HT-29 (cell line): ENCODE measurements at regions not wholly inside any gene's neighbourhood (a gene's known extent, or its start where the extent isn't known, plus 50 kb on each side); places are given as distances from the start of the nearest gene placed in this dataset.
"Not testable (repeated sequence)": the region's sequence is repeated elsewhere in the genome, so short reads cannot be mapped to it uniquely, and the experiment has no call there.

ENCODE experiments used
- DNase-seq: peaks from one replicate; pipeline ENCODE4 v3.0.0-alpha.2; 2015; ENCODE audit warnings: low spot score

DNA sequence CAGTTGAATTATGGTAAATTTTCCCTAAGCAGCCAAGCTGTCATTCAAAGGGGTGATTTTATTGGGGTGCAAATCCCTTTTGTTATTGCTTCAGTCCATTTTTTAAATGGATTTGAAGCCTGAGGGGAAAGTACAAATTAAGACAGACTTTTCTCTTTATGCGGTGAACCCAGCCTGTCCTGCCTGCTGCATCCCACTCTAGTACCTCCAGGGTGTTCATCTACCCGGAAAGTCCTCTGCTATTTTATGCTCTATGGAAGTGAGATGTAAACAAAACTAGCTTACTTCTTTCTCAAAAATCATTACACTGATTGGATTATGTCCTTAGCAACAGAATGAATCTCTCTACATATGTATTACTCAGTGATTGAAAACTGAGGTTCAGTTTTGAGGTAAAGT, 1088.9 kb upstream of the CITED2 start:
- peak; percentile 25 for DNase-seq

DNA sequence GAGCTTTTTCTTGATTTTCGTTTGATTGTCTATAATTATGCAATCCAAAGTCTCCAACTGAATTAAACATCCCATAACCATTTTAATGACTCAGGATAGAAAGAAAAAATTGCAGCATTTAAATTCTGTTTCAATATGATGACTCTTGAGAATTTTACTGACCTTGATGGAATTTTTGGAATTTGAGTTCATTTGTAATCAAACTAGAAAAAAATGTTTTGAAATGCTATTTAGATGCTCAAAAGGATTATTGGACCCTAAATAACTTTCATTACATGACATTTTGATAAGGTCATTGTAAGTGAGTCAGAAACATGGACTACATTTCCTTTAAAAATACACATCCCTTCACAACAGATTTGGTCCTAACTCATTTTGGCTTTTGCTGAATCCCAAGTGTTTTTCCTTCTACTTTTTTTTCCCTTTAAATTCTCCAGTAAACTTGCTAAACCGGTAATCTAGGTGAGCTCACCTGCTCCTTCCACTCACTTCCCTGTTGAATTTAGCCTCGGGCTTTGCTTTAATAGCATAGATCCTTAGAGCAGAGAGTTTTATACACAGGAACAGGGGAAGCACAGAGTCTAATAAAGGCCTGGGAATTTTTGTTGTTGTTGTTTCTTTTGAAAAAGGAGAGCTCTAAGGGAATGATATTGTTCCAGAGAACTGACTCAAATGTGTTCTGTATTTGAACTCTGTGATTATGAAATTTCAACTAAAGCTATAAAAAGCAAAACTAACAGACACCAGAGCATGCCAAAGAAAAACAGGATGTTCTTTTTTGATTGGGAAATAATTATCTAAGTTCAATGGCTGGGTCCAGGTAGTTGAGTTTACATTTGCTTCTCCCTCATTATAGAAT, 1088.2 kb upstream of the CITED2 start:
- DNase-seq: peak; percentile 78

DNA sequence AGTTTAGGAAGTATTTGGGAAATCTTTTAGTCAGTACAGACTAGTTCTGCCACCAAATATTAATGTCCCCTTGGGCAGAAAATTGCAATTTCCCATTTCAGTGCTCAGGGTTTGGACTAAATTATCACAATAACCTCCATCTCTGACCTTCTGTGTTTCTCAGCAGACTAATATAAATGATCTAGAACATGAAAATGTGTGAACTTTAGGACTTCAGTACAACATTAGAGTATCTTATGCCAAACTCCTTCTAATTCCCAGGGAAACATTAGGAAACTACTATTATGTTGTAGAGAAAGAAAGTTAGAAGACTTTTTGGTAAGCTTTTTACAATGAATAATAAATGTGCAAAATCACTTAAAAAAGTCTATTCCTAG, 1087.6 kb upstream of the CITED2 start:
- no peak for DNase-seq

DNA sequence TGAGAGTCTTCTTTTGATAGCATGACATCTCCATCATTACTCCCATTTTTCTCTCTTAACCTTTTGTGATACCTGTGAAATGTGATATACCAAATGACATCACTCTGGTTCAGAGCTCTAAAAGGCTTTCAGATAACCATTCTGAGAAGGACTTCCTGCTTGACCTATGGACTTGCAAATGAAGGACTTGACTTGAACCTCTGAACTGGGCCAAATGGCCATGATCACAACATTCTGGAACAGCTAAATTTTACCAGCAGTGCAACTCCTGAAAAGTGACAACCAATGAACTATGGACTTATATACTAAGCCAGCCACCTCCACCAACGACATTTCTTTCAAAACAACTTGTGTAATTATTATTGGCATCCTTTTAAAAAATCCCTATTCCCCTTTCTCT, 1085.8 kb upstream of the CITED2 start:
- DNase-seq: no peak

DNA sequence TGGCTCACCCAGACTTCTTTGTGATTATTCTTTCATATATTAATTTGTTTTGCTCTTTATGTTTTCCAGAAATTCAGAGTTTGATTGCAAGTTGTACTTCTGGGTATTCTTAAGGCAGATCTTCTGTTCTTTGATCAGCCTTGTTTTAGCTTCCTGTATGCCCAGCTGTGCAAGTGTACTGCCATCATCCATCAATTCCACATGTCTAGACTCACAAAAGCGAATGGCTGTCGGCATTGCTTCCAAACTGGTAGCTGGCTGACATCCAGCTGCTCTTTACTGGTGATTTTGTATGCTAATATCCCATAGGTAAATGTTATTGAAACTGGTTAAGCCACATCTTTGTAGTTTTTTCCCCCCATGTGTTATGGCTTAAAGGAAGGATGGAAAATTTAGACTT, 1084.8 kb upstream of the CITED2 start:
- DNase-seq: no peak

DNA sequence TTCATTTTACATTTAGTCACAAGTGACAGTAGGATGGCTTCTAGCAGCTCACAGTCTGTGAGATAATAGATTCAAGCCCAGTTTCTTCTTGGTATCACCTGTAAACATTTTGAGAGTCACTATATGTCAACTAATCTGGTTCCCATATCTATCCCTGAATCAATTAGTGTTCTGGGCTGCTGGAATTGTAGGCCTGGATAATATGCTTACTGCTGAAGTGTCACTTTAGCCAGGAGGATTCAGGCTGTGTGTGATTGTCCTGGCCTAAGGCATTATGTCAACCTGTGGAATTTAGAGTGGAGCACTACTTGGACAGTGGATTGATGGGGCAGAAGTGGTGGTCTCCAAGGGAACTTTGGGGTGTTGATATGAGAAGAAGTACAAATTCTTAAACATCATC, 1071.8 kb upstream of the CITED2 start:
- no peak for DNase-seq

DNA sequence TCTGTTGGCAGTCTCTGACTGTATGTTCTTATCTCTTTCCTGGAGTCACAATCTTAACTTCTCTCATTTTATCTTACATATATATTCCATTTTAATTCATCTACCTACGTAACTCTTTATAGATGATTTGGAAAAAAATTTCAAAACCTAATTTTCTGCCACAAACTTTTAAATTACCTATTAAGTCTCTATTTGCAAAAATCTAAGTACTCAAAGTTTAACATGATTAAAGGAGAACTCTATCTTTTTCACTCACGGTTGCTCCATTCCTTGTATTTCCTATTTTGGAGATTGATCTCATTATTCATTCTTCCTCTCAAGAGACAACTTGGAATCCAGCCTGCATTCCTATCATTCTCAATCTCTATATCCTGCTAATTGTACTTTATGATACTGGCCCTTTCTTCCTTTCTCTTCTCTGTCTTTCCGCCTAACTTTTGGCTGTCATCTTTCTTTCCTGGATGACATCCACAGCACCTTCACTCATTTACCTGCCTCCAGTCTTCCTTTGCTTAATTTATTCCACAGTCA, 1071.1 kb upstream of the CITED2 start:
- no peak for DNase-seq

DNA sequence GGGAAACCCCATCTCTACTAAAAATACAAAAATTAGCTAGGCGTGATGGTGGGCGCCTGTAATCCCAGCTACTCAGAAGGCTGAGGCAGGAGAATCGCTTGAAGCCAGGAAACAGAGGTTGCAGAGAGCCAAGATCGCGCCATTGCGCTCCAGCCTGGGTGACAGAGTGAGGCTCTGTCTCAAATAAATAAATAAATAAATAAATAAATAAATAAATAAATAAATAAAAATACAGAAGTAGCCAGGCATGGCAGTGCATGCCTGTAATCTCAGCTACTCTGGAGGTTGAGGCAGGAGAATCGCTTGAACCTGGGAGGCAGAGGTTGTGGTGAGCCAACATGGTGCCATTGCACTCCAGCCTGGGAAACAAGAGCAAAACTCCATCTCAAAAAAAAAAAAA, 1068.7 kb upstream of the CITED2 start:
- not testable (repeated sequence) for DNase-seq

DNA sequence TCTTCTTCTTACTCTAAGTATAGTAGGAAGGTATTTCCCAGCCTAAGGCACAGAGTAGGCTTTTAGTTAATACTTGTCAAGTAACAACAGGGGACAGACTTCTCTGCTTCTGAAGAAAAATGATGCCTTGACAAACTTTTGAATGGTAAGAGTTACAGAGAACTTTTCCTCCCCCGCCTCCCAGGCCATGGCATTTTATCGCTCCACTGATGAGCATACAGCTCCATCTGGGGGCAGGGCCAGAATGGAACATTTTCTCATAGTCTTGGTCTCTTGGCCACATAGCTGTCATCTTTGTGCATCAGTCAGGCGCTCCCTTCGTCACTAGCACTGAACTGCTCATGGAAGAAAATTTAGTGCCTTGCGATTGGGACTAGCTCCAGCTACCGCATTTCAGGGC, 1066.8 kb upstream of the CITED2 start:
- peak; percentile 67 for DNase-seq

DNA sequence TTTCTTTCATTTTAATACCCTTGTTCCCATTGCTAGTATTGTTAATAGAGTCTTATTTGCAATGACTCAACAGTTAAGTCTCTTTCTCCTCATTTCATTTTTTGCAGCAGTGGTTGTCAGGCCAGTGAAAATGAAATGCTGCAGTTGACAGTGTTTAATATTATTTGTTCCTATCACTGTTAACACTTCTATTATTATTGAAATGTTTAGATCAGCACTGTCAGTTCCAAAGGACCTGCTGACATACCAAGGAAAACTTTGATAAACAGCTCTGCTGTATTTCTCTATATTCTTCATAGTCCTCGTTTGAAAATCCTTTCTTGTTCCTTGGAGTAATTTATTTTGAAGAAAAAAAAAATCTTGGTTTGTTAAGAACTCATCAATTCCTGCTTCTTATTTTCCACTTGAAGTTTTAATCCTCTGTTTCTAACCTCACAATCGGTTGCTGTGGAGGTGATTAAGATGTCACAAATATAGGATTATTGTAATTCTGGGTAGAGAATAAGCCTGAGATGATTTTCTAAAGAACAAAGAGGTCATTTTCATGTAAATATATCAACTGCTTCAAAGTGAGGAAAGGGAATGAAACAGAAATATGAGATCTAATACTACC, 1065.9 kb upstream of the CITED2 start:
- DNase-seq: no peak

DNA sequence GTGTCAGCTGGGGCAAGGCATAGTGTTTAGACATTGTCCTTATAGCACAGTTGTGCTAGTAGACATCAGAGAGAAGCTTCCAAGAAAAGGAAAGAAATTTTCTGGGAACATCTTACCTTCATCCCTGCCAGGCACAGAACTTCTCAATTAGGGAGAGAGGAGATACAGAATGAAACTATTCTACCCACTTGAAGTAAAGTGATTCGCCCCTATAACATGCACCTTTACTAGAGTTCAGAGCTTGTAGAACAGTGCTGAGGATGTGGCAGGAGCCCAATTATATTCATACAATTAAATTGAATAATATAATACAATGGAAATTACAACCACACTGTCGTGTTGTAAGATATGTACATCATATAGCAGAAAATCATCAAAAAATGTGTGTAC, 1063.9 kb upstream of the CITED2 start:
- no peak for DNase-seq

DNA sequence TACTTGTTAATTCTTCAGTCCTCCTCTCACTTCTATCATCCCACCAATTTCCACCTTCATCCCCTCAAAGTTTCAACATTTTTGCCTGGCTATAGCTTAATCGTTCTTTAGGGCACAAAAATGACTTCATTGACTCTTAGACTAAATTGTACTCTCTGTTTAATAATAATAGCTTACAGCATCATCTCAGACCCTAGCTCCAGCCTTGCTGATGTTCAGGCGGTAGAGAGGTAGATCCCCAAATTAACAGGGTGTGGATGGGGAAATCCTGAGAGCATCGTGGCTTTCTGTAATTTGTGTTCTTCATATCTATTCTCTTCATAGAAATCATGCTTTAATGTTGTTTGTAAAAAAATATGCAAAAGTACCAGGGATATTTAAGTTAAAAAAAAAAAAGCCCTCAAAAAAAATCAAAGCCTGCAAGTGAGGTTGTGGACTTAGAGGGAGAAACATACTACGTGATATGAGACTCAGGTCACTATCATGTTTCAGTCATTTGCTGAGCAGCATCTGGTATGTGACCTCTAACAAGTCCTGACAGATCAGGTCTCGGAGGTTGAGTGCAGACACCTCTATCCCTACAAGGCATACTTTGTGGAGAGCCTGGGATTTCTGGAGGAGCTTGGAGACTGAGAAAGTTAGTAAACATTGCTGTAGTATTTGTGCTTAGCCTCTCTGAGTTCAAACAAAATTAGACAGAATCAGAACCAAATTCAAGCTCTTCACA, 1063.3 kb upstream of the CITED2 start:
- no peak for DNase-seq

DNA sequence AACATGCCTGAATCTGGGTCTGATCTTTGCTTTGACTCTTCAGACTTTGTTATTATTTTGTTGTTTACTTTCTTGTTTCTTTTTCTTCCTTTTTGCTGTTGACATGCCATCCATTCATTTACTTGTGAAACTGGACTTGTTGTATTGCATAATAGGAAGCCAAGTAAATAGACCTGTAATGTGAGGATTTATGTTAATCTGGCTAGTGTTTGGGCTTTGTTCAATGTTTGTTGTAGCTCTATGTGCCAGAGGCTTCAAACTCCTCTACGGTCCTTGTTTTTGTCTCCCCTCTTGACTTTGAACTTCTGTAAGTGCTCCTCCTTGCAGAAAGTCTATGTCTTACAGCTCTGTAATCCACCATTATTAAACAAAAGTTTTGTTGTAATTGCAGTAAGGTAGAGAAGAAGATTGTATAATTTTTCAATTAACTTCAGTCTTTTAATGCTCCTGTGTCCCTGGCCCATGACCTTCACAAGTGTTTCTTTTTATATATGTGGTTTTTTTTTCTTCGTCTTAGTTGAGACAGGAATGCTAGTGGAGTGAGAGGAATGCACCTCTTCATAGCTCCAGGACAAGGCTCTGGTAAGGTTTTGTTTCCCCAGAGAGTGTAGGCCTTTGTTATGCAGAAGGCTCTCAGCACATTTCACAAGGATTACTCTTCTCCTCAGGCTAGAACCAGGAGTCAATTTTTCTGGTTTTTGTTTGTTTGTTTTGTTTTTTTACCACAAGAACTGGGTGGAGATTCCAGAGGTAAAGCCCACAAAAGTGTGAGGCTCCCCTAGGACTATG, 1061.8 kb upstream of the CITED2 start:
- DNase-seq: no peak

DNA sequence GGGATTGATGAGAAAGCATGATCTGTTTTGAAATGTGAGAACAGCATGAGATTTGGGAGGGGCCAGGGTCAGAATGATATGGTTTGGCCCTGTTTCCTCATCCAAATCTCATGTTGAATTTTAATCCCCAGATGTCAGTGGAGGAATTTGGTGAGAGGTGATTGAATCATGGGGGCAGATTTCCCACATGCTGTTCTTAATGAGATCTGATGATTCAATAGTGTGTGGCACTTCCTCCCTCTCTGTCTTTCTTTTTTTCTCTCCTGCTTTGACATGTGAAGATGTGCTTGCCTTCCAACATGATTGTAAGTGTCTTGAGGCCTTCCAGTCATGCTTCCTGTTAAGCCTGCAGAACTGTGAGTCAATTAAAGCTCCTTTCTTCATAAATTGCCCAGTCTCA, 1060.3 kb upstream of the CITED2 start:
- DNase-seq: no peak

DNA sequence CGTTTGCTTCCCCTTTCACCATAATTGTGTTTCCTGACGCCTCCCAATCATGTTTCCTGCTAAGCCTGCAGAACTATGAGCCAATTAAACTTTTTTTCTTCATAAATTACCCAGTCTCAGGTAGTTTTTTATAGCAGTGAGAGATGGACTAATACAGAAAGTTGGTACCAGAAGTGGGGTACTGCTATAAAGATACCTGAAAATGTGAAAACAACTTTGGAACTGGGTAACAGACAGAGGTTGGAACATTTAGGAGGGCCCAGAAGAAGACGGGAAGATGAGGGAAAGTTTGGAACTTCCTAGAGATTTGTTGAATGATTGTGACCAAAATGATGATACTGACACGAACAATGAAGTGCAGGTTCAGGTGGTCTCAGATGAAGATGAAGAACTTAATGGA, 1058.6 kb upstream of the CITED2 start:
- no peak for DNase-seq

DNA sequence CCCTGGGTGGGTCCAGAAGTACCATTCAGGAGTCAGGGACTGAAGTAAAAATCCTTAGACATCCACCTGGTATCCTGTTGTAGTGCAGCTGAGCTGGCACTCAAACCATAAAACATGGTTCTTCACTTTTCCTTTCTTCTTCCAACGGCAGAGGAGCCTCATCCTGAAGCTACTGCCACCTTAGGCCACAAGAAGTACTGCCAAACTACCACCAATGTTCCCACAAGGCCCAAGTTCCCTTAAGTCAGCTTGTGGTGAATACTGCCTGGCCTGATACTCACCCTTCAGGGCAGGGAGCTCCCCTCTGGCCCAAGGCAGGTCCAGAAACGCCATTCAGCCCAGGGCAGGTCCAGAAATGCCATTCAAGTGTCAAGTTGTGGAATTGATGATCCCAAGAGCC, 1053.4 kb upstream of the CITED2 start:
- DNase-seq: peak; percentile 7

DNA sequence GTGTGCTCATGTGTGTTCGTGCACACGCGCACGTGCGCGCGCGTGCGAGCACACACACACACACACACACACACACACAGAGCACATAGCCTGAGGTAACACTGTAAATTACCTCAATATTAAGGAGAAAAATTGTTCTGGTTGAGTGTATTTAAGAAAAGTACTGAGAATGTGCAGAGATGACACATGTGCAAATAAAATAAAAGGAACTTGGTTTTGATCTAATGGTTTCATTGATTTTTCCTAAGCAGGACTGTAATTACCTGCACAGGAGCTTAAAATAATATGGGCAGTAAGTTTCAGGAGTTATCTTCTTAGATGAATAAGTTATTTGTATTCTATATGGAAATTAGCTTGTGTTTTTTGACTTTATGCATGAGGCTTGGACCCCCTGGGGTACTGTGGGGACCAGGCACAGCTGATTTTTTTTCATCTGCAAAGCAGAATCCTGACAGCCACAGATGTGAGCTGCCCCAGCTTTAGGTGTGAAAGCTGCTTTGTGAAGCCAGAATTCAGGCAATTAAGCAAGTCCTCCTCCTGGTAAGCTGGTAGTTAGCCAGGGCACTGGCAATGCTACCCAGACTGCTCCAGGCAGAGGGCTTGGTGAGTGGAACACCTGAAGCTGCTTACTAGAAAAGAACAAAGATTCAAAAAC, 1040.6 kb upstream of the CITED2 start:
- DNase-seq: no peak

DNA sequence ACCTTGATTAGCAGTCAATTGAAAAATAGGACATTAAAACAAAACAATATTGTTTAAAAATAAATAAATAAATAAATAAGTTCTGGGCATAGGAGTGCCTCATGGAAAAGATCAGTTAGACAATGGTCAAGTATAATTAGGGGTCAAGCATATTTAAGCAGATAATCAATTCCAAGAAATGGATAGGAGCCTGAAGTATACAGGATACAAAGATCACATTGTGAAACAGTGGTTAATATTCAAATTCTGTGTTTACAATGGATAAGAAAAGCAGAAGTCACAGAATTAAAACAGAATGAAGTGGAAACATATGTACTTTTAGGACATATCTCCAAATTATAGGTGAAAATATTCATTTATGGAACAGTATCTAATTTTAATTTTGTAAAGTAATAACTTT, 1028.6 kb upstream of the CITED2 start:
- DNase-seq: no peak

DNA sequence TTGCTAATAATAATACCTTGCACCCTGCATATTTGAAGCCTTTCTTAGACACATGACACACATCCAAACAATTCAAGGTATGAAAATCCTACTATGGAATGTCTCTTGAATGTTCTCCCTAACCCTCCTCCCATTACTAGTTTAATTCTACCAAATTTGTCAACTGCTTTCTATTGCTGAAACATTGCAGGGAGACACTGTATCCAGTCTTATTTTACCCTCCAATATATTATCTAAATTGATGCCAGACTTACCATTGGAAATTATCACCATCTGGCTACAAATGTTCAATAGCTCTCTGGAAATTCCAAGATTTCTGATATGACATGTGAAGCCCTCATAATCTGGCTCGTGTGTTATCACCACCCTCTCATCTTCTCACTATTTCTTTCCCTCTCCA, 1027.3 kb upstream of the CITED2 start:
- DNase-seq: no peak

DNA sequence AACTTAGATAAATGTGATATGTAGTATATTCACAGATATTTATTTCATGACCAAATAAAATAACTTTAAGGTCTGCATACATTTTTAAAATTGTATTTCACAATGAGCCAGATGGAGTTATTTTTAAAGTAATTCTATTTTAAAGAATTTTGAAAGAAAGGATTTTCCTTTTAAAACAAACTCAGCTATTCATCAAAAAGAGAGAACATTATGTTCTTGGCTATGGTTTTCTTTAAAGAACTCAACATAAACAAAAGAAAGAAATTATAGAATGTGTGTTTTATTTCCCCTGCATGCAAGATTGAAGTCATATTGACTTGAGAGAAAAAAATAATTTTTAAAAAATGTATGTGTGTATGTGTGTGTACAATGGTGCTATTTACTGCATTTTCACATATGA, 1023.6 kb upstream of the CITED2 start:
- no peak for DNase-seq

DNA sequence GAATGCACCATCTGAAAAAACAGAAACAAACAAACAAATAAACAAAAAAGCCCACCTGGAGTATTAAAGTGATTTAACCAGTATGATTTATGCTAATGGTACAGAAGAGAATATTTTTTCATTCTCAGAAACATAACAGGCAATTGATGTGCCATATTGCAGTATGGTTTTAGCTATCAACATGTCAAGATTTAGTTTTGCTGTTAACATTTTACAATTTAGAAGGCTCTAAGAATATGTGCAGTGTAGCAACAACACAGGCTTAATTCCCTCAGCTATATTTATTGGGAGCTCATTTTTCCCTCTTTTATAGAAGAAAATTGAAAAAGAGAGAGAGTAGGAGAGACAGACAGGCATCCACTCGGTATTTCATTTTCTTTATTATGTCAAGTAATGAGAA, 1022.7 kb upstream of the CITED2 start:
- DNase-seq: no peak
